ENCODE measurements at regions not wholly inside any gene's neighbourhood (a gene's known extent, or its start where the extent isn't known, plus 50 kb on each side); places are given as distances from the start of the nearest gene placed in this dataset.
"Not testable (repeated sequence)": the region's sequence is repeated elsewhere in the genome, so short reads cannot be mapped to it uniquely, and the experiment has no call there.

- TF ChIP-seq CTCF (conservative IDR thresholded peaks at IDR 0.05; ENCODE audit: low read depth, low read length); EZH2phosphoT487 (IDR thresholded peaks at IDR 0.05; ENCODE audit: borderline replicate concordance, low read length); EZH2 (IDR thresholded peaks at IDR 0.05; ENCODE audit: low read length, unreplicated experiment): not testable (repeated sequence)
Measured at GRCh38 chr4:189010452-189011217, 871.4 kb downstream of the TRIML1 start.

Data from PC-3 (cell line).